Spleen (tissue), 11 donors: ENCODE measurements at regions not wholly inside any gene's neighbourhood (a gene's known extent, or its start where the extent isn't known, plus 50 kb on each side); places are given as distances from the start of the nearest gene placed in this dataset.

Experiments used
- DNase-seq: peaks from one replicate; pipeline ENCODE4 v3.0.0-alpha.2; 2020
- H3K27ac ChIP-seq, 8 donors: fragments of 200-600 bp; sonication (generic) in 7 of 8; 1 replicate in 4 of 8; 2 replicates in 4 of 8; pipeline versions ENCODE4 v1.5.0 to v1.8.0; 2016 to 2021; ENCODE audit warnings: inconsistent platforms in 4 of 8, mild to moderate bottlenecking in 4 of 8, moderate library complexity in 1 of 8
- H3K27me3 ChIP-seq, 7 donors: fragments of 200-600 bp; sonication (generic) in 6 of 7; replicated peaks in 1 of 7; 1 replicate in 4 of 7; 2 replicates in 3 of 7; pipeline versions ENCODE4 v1.5.0 to v1.8.0; 2016 to 2021; ENCODE audit warnings: inconsistent platforms in 3 of 7, mild to moderate bottlenecking in 1 of 7
- H3K36me3 ChIP-seq, 6 donors: fragments of 200-600 bp; sonication (generic) in 5 of 6; 1 replicate in 4 of 6; 2 replicates in 2 of 6; pipeline versions ENCODE4 v1.5.0 to v1.8.0; 2016 to 2021; ENCODE audit warnings: inconsistent platforms in 2 of 6
- H3K4me1 ChIP-seq, 6 donors: fragments of 200-600 bp; sonication (generic) in 5 of 6; 1 replicate in 3 of 6; 2 replicates in 3 of 6; pipeline versions ENCODE4 v1.5.0 to v1.8.0; 2016 to 2021; ENCODE audit warnings: inconsistent platforms in 3 of 6
- H3K4me3 ChIP-seq, 8 donors: fragments of 200-600 bp; sonication (generic) in 7 of 8; 1 replicate in 4 of 8; 2 replicates in 4 of 8; pipeline versions ENCODE4 v1.5.0 to v1.8.0; 2016 to 2021; ENCODE audit warnings: inconsistent platforms in 4 of 8, mild to moderate bottlenecking in 4 of 8, moderate library complexity in 2 of 8
- H3K9me3 ChIP-seq, 8 donors: fragments of 200-600 bp; sonication (generic) in 7 of 8; 1 replicate in 4 of 8; 2 replicates in 4 of 8; pipeline versions ENCODE4 v1.5.0 to v1.8.0; 2016 to 2021; ENCODE audit warnings: inconsistent platforms in 4 of 8
- POLR2A ChIP-seq, 3 donors: fragments of 450-650 bp; IDR thresholded peaks; one replicate each; pipeline ENCODE4 v1.5.1; 2017; ENCODE audit warnings: antibody characterized with exemption in 3 of 3, mild to moderate bottlenecking in 1 of 3
- POLR2AphosphoS5 ChIP-seq, 3 donors: sonication (generic); formaldehyde crosslinking; IDR thresholded peaks; one replicate each; pipeline ENCODE4 v1.5.1; 2017; ENCODE audit warnings: antibody characterized with exemption in 3 of 3
- WGBS, 5 donors: extraction: QIAGEN DNeasy Blood & Tissue Kit in 3 of 5; methylation state at CpG; one replicate each; pipeline versions ENCODE4 v1.1.5 to v1.1.7; 2013 to 2018; 5-methylcytosine and 5-hydroxymethylcytosine counted together
- intact Hi-C: fragments of 100-400 bp; cut with DNase I; formaldehyde crosslinking; loops from one replicate; pipeline ENCODE4 v1.15.0; 2023; ENCODE audit warnings: low total_unique reads
- TF ChIP-seq, protein P1 (sequence below), 11 experiments: fragments of 200-600 bp in 7 of 11; fragments of 450-650 bp in 4 of 11; sonication (generic) in 4 of 11; IDR thresholded peaks in 8 of 11; conservative IDR thresholded peaks in 3 of 11; 1 replicate in 7 of 11; 2 replicates in 4 of 11; pipeline versions ENCODE4 v1.4.0 to v1.8.0; 2016 to 2021; ENCODE audit warnings: antibody characterized with exemption in 11 of 11, inconsistent platforms in 4 of 11, mild to moderate bottlenecking in 1 of 11
- donor health status: healthy with polysubstance abuse.
- donor health status: DM: no; HTN: no; CAD: no; lungs with moderate emphysema.
- donor health status: DM: no; HTN: no; CAD: no.
- donor health status: Bipolar disorder and iron deficiency.
- donor health status: healthy.
- donor health status: DM: no; HTN: no; CAD: no.
- donor health status: DM: yes; HTN: yes; CAD: no.

DNA sequence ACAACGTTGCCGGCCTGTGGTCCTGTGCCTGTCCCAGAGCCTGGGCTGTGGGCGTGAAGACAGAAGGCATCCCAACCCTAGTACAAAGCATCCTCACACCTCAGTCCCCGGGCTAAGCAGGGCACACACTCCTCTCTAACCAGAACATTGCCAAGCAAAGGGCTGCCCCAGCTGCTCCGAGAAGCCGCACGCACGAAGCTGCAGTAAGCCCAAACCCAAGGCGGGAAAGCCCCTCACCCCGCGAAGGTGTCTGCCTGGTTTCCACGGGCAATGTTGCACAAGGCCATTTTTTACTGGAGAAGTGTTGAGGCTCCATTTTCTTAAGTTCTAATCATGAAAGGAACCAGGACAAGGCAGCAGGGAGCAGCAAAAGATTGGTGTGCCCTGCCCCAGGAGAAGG lies 519.0 kb downstream of the NPHP4 start:
- no peak for DNase-seq
- Histone ChIP-seq H3K9me3 (peaks cover 0 to 3% (median 0%) of the 10 kb centered on the region in 8 donors), H3K36me3 (no peaks in the 10 kb centered on the region), H3K27me3 (peaks cover 0 to 18% (median 0%) of the 10 kb centered on the region in 7 donors), H3K27ac (no peak overlapping the region), H3K4me1 (no peaks in the 10 kb centered on the region), H3K4me3 (no peak overlapping the region)
- intact Hi-C loops, result no loop called here
- TF ChIP-seq POLR2A (IDR thresholded peaks at IDR 0.05), result no peak
- TF ChIP-seq, protein P1, sequence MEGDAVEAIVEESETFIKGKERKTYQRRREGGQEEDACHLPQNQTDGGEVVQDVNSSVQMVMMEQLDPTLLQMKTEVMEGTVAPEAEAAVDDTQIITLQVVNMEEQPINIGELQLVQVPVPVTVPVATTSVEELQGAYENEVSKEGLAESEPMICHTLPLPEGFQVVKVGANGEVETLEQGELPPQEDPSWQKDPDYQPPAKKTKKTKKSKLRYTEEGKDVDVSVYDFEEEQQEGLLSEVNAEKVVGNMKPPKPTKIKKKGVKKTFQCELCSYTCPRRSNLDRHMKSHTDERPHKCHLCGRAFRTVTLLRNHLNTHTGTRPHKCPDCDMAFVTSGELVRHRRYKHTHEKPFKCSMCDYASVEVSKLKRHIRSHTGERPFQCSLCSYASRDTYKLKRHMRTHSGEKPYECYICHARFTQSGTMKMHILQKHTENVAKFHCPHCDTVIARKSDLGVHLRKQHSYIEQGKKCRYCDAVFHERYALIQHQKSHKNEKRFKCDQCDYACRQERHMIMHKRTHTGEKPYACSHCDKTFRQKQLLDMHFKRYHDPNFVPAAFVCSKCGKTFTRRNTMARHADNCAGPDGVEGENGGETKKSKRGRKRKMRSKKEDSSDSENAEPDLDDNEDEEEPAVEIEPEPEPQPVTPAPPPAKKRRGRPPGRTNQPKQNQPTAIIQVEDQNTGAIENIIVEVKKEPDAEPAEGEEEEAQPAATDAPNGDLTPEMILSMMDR (IDR thresholded peaks at IDR 0.05 in 8 of 11, conservative IDR thresholded peaks at IDR 0.05 in 3 of 11), result no peak
- TF ChIP-seq POLR2AphosphoS5 (IDR thresholded peaks at IDR 0.05), result no peak
- 85 to 95% (median 88%) methylated on average over 8 to 12 of the region's 12 CpGs for WGBS, 5 donors

DNA sequence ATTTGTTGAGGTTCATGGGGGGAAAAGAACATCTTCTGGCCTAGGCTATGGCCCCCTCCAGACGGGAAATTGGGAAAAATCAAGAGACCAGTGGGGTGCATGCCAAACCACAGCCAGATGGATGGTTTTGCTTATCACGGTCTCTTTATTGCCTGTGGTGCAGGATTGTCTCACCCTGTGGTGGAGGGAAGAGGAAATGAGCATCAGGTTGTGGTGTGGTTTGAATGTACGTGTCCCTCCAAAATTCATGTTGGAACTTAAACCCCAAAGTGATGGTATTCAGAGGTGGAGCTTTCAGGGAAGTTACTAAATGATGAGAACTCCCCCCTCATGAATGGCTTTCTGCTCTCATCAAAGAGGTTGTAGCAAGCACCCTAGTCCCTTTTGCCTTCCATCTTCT lies 525.7 kb downstream of the NPHP4 start:
- no peak for DNase-seq
- Histone ChIP-seq H3K27ac (no peak overlapping the region), H3K9me3 (peaks cover 0 to 29% (median 9%) of the 10 kb centered on the region in 8 donors), H3K4me1 (no peaks in the 10 kb centered on the region), H3K4me3 (no peak overlapping the region), H3K36me3 (no peaks in the 10 kb centered on the region), H3K27me3 (peaks cover 0 to 15% (median 0%) of the 10 kb centered on the region in 7 donors)
- TF ChIP-seq POLR2A (IDR thresholded peaks at IDR 0.05) (no peak), POLR2AphosphoS5 (IDR thresholded peaks at IDR 0.05) (no peak)
- TF ChIP-seq, protein P1 (IDR thresholded peaks at IDR 0.05 in 8 of 11, conservative IDR thresholded peaks at IDR 0.05 in 3 of 11), result no peak
- intact Hi-C loops, result no loop called here
- WGBS, 5 donors, result 15 to 33% (median 19%) methylated on average over 3 of the region's 3 CpGs

DNA sequence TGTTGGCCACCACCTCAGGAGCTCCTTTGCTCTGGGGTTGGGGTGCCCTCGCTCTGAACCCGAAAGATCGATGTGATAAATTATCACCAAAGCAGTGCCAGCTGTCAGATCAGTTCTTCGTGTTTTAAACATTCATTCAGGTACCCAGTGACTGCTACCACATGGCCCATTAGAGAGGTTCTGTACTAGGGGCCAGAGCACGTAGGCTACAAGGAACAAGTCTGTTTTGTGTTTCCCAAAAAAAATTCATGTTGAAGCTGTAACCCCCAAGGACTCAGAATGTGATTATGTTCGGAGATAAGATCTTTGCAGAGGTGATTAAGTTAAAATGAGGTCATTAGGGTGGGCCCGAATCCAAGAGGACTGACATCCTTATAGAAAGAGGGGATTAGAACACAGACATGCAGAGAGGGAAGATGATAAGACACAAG lies 526.9 kb downstream of the NPHP4 start:
- Histone ChIP-seq H3K36me3 (no peaks in the 10 kb centered on the region), H3K27me3 (peaks cover 0 to 10% (median 0%) of the 10 kb centered on the region in 7 donors), H3K27ac (no peak overlapping the region), H3K4me1 (no peaks in the 10 kb centered on the region), H3K4me3 (no peak overlapping the region), H3K9me3 (peaks cover 0 to 36% (median 13%) of the 10 kb centered on the region in 8 donors)
- 77 to 80% (median 77%) methylated on average over 7 of the region's 7 CpGs for WGBS, 5 donors
- no peak for DNase-seq
- intact Hi-C loops, result no loop called here
- no peak for TF ChIP-seq POLR2AphosphoS5 (IDR thresholded peaks at IDR 0.05)
- TF ChIP-seq POLR2A (IDR thresholded peaks at IDR 0.05), result no peak
- TF ChIP-seq, protein P1 (IDR thresholded peaks at IDR 0.05 in 8 of 11, conservative IDR thresholded peaks at IDR 0.05 in 3 of 11), result no peak

DNA sequence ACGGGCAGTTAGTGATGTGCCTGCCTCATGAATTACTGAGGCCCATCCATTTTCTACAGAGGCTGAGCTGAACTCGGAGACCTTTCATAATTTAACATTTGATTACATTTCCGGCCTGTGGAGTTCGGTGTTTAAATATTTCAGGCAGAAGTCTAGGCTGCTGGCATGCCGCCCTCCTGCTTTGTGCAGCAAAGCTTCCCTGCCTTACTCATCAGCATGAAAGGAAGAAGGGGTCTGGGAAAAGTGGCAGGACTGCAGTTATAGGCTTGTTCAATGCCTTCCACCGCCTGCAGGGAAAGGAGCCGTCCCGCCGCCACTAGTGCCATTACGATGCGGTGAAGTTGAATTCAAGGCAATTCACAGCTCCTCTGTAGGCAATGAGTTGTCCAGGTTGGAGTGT lies 527.9 kb downstream of the NPHP4 start:
- WGBS, 5 donors, result 85 to 91% (median 87%) methylated on average over 11 of the region's 11 CpGs

More for the DNA sequence above, 527.9 kb downstream of the NPHP4 start:
- Histone ChIP-seq H3K36me3 (no peaks in the 10 kb centered on the region), H3K4me3 (no peak overlapping the region), H3K27me3 (peaks cover 0 to 8% (median 0%) of the 10 kb centered on the region in 7 donors), H3K9me3 (peaks cover 0 to 36% (median 13%) of the 10 kb centered on the region in 8 donors), H3K4me1 (no peaks in the 10 kb centered on the region), H3K27ac (no peak overlapping the region)
- TF ChIP-seq POLR2AphosphoS5 (IDR thresholded peaks at IDR 0.05) (no peak), POLR2A (IDR thresholded peaks at IDR 0.05) (no peak)
- TF ChIP-seq, protein P1 (IDR thresholded peaks at IDR 0.05 in 8 of 11, conservative IDR thresholded peaks at IDR 0.05 in 3 of 11), result no peak
- intact Hi-C loops, result no loop called here
- no peak for DNase-seq
